CD4-positive, alpha-beta T cell treated with Interleukin-17A for 1 hour (primary cell): ENCODE measurements at regions not wholly inside any gene's neighbourhood (a gene's known extent, or its start where the extent isn't known, plus 50 kb on each side); places are given as distances from the start of the nearest gene placed in this dataset.
"Not testable (repeated sequence)": the region's sequence is repeated elsewhere in the genome, so short reads cannot be mapped to it uniquely, and the experiment has no call there.

Source experiments
- DNase-seq: peaks from one replicate; pipeline ENCODE4 v3.0.0-alpha.2; 2020

DNA sequence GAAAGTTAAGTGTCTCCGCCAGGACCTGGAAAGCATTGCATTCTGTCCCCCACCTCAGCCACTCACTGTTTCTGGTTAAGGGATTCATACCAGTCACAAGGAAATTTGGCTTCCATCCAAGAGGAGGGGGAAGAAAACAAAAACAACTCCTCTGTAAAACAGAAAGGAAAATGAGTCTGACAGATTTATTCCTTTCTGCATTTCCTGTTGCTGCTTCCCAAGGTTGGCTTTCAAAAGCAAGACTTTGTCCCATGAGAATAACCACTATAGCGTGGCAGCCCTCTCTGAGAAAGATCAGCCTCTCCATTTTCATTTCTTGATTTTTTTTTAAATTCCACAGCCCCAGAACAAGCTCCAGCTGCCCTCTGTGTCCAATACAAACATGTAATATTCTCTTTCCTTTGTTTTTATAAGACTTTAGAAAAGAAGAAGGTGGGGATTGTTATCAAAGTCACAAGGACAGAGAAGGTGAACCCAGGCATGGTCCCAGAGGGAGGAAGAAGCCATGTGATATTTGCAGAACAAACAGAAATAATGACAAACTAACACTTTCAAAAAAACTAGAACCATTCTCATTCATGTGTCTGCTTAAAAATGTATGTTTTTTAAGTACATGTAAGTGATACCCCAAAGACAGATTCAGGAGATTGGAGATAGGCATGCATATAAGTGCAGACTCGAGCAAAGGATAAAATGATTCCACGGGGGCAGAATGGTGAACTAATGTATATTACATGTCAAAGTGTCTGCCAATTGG is 90.7 kb upstream of the DCLK2 start:
- DNase-seq, result no peak

DNA sequence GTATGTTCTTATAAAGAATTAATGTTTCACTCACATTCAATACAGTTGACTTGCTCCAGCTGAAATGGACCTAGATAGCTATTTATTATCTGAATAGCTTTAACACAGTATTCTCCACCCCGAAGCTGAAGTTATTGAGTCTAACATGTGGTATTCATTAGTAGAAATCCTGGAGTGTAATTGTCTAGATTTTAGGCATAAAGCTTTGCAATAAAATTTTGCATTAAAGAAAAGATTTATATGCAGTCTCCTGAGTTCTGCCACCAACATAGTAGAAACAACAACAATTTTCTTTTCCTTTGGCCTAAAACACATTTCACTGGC is 90.2 kb upstream of the DCLK2 start:
- DNase-seq, result no peak

DNA sequence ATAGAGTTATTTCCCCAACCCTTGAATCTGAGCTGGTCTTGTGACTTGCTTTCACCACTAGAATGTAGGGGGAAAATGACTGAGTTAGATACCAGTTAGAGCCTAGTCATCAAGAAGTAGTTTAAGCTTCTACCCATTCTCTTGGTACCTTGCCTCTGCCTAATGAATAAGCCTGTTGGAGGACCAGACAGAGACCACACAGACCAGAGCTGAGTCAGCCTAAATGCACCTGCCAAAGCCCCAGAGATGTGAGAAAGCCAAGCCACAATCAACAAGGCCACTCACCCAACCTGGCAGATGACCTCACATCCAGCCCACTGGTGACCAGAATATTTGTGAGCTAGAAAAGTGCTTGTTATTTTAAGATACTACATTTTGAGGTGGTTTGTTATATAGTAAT is 85.2 kb upstream of the DCLK2 start:
- DNase-seq, result no peak

DNA sequence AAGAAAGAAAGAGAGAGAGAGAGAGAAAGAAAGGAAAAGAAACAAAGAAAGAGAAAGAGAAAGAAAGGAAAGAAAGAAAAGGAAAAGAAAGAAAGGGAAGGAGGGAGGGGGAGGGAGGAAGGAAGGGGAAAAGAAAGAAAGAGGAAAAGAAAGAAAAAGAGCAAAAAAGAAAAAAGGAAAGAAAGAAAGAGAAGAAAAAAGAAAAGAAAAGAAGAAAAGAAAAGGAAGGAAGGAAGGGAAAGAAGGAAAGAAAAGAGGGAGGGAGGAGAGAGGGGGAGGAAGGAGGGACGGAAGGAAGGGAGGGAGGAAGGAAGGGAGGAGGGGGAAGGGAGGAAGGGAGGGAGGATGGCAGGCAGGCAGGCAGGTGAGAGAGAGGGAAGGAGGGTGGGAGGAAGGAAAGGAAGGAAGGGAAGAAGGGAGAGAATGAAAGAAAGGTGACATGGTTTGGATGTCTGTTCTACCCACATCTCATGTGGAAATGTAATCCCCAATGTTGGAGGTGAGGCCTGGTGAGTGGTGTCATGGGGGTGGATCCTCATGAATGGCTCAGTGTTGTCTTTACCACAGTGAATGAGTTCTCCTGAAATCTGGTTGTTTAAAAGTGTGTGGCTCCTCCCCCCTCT is 83.0 kb upstream of the DCLK2 start:
- no peak for DNase-seq

DNA sequence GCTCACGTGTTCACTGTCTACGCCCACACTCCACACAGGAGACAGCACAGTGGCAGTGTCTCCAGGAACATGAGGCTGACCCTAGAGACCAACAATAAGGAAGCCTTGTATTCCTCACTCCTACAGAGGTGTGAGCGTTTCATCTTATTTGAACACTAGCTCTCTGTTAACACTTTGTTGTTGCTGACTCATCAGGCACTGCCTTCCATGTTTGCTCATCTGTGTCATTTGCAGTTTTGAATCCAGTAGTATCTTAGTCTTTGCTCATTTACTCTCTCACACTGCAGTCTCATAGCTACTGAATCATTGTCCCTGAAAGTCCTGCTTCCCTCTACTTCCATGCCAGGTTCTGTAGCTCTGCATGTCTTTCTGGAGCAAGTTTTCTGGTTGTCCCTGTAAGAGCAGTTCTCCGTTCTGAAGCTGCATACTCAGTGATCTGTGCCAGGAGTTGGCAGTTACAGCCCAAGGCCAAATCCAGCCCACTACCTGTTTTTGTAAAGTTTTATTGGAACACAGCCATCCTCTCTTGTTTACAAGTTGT is 80.3 kb upstream of the DCLK2 start:
- DNase-seq, result no peak

DNA sequence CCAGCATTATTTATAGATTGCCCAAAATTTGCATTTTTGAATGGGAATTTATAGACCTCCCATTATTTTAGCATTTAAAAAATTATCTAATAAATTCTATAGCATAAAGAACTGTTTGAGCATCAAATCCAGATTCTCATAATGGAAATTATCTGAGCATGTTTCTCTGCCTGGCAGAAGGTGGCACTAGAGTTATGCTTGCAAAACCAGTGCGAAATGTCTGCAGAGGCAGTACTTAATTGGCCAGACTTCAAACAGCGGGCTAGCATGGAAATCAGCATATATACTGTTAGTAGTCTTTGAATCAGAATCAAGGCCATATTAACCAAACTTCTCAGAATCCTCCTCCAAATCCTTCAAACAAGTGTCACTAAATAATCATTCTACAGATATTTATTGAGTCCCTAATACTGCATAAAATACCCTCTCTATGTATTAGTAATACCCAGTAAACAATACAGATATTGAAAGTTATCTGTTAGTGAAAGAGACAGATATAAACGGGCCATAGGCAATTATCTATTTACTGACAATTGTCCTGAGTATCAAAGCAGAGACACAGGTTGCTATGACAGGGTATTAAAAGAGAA is 78.7 kb upstream of the DCLK2 start:
- DNase-seq, result peak; percentile 12

DNA sequence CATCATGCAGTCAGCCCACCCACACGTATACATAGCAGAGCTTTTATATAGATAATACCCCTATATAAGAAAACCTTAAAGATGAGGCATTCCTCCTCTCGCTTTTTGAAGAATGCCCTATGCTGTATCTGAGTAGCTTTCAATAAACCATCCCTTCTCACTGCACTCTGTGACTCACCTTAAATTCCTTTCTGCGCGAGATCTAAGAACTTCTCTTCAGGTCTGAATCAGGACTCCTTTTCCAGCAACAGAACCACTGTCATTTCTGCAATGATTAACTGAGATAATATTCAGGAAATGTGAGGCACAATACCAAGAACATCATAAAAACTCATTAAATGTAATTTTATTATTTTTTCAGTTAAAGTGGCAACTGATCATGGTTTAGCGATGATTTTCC is 76.4 kb upstream of the DCLK2 start:
- no peak for DNase-seq

DNA sequence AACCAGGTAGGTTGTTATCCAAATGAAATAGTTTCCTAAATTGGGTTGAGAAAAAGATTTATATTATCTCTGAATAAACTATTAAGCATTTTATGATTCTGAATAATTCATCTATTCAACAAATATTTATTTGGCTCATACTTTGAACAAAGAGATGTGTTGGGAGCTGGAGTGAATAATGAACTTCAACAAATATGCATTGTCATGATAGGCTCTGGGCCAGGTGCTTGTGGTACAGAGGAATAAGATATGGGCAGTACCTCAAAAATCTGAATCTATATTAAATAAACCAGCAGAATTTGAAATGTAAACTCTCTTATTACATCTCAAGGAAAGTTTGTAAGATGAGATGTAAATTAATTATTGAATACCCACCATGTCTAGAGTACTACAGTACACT is 75.7 kb upstream of the DCLK2 start:
- no peak for DNase-seq

DNA sequence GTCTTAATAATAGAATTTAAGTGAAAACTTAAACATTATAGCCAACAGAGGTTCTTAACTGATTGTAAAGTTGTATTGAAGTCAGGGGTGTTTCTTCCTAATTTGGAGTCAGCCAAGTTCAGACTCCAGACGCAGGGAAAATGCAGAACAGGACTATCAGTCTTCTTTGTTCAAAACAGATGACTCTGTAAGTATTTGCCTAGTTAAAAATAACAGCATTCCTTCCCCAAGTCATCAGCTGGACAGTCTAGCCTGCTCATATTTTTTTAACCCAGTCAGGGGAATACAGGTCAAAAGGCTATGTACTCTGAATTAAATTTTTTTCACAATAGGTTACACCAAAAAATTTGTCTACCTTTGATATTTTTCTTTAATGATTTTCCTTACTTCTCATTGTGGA is 73.8 kb upstream of the DCLK2 start:
- no peak for DNase-seq

DNA sequence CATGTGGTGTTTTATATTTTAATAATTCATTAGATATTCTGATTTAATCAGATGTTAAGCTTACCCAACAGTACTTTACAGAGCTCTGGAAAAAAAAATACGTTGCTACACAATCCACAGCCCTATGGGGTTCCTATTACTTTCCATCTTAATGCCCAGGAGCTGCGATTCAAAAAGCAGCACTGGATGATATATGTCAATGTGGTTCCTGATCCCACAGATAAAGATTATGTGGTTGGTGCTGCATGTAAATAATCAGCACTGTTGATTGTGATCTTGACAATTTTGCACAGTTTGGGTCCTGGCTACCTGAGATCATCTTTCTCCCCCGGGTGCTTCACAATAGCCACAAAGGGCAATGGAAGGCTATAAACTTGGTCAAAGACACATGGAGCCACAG is 72.7 kb upstream of the DCLK2 start:
- no peak for DNase-seq

DNA sequence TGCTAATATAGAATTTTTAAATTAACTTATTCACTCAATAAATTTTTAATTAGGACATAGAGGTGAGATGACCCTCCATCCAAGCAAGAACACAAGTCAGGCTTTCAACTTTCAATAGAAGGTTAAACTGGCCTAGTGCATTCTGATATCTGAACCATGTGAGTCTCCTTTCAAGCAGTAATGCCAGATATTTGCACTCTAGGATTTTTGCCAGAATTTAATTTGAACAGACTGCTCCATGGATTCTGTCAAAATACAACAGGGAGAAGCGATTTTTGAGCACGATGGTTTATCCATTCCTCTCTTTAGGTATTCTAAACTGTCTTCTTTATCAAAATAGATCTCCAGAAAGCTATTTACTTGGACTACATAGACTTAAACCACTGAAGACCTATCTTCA is 72.0 kb upstream of the DCLK2 start:
- no peak for DNase-seq

DNA sequence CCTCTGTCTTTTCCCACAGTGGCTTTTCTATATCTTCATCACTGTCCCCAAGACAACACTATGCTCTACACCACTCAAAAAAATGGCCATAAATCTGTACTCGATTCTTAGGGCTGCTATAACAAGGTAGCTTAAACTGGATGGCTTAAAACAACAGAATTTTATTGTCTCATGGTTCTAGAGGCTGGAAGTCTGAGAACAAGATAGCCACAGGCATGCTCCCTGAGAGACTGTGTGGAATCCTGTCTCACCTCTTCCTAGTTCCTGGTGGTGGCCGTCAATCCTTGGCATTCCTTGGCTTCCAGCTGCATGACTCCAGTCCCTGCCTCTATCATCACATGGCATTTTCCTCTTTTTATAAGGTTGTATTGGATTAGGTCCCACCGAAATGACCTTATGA is 70.7 kb upstream of the DCLK2 start:
- no peak for DNase-seq

DNA sequence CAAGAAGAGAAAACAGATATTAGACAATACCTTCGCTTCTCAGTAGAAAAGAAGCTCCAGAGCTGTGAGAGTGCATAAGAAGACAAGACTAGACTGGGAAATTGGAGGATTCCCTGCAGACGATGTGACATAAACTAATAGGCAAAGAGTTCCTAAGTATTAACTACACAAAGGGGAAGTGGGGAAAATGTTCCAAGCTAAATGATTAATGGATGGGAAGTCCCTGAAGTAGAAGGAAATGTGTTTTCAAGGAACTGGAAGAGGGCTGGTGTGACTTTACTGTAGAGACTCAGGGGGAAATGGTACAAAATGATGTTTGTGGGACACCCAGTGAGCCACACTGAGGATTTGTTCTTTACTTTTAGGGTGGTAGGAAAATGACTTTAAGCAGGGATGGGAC is 69.7 kb upstream of the DCLK2 start:
- no peak for DNase-seq

DNA sequence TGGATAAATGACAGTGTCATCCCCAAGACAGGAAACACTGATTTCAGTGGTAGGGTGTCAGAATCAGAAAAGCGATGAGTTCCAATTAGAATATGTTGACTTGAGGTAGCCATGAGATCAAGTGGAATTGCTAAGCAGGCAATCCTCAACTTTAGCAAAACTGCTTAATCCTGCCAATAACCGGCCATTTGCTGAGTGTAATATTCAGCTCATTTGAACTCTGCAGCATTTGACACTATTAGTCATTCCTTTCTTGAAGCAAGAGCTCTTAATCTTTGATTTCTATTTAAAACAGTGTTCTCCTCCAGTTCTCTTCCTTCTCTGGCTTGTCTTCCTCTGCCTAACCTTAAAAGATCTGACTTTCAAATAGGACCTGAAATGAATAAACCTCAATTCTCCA is 68.7 kb upstream of the DCLK2 start:
- no peak for DNase-seq

DNA sequence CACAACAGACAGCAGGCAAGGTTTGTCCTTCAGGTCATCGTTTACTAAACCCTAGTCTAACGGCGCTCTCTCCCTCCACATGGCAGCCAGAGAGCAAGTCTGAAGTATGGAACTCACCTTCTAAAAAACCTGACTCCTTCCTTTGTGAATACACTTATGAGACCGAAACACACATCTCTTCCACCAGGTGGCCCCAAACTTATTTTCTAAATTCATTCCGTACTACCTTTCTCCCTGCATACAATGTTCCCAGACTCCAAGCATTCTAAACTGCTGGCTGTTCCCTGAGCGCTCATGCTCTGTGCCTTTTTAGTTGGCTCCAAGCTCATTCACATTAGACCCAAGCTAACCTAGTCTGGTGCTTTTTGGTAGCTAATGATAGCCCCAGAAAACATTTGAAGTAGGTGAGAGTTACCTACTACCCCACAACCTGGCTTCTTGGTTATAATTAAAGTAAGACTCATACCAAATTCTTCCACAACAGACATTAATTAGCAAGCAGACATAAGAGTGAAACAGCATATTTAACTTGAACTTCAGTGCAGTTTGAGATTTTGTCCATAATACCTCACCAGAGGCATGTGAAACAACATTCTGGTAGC is 67.6 kb upstream of the DCLK2 start:
- DNase-seq, result no peak

DNA sequence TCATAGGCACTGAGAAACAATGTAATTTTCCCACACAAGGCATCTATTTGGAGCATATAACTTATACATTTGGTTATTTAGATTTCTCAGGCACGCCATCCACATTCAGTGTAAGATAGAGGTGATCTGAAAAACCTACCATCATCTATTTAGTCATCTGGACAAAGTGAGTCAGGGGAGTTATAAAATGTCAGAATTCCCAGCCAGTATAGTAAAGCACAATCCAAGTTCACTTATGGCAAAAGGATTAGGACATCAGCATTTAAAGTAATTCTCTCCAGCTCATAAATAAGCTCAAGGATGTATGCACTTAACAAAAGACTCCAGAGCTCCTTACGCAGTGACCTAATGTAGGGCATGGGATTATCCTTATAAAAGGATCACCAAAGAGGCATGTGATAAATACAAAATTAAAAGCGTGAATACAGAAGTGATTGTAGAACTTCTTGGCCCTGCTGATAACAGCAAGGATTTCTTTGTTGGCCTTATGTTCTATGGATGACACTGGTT is 65.3 kb upstream of the DCLK2 start:
- no peak for DNase-seq

DNA sequence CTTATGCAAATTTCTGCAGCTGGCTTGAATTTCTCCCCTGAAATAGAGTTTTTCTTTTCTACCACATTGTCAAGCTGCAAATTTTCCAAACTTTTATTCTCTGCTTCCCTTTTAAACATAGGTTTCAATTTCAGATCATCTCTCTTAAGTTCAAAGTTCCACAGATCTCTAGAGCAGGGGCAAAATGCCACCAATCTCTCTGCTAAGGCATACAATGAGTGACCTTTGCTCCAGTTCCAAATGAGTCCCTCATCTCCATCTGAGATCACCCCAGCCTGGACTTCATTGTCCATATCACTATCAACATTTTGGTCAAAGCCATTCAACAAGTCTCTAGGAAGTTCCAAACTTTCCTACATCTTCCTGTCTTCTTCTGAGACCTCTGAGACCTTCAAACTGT is 62.3 kb upstream of the DCLK2 start:
- not testable (repeated sequence) for DNase-seq

DNA sequence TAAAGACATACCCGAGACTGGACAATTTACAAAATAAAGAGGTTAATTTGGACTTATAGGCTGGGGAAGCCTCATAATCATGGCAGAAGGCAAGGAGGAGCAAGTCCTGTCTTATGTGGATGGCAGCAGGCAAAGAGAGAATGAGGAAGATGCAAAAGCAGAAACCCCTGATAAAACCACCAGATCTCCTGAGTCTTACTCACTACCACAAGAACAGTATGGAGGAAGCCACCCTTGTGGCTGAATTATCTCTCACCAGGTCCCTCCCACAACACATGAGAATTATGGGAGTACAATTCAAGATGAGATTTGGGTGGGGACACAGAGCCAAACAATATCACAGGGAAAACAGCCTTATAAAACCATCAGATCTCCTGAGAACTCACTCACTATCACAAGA is 61.6 kb upstream of the DCLK2 start:
- DNase-seq, result not testable (repeated sequence)

DNA sequence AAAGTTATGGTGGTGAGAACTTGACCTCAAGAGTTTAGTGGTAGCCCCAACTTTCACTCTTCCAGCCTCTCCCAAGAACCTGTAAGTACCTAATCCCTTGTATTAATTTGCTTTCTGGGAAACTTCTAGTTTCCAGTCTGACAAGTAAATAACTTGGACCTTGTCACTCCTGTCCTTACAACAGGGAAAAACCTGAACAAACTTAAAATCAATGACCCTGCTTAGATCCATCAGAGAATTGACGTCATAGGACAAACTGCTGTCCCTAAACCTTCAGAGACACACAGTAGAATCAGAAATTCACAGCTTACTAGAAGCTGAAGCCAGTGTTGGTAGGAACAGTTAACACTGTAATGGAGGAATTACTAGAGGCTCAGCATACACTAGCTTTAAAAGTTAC is 60.0 kb upstream of the DCLK2 start:
- no peak for DNase-seq

DNA sequence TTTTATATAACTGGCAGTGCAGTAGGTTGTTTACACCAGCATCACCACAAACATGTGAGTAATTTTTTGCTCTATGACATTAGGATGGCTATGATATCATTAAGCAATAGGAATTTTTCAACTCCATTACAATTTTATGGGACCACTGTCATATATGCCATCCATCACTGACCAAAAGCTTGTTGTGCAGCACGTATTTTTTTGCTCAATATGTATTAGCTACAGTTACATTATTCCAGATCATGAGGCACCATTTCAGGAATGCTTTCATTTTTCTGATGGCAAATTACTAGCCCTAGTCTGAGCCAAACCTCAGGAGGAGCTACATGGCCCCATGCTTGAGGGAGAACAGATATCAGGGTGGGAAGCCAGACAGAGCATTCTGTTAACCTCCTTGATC is 56.8 kb upstream of the DCLK2 start:
- no peak for DNase-seq

DNA sequence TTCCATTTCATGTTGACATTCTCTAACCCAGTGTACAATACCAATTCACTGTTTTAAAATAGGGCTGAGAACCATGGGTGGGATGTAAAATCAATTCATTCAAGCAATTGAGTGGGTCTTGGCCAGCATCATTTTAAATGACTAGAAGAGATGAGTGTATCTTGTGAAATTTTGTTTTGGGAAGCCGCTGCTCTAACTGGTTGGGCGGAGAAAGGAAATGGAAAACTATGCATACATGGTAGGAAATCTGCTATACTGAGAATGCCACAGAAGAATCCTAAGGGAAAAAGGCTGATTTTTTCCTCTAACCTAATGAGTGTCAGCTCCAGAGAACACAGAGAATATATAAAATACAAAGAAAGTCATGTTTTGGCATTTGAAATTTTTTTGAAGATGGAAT is 54.8 kb upstream of the DCLK2 start:
- DNase-seq, result no peak

DNA sequence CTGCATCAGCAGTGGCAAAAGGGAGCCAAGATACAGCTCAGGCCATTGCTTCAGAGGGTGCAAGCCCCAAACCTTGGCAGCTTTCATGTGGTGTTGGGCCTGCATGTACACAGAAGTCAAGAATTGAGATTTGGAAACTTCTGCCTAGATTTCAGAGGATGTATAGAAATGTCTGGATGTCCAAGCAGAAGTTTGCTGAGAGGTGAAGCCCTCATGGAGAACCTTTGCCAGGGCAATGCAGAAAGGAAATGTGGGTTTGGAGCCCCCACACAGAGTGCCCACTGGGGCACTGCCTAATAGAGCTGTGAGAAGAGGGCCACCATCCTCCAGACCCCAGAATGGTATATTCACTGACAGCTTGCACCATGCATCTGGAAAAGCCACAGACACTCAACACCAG is 51.3 kb upstream of the DCLK2 start:
- DNase-seq, result not testable (repeated sequence)
